ENCODE measurements at regions not wholly inside any gene's neighbourhood (a gene's known extent, or its start where the extent isn't known, plus 50 kb on each side); places are given as distances from the start of the nearest gene placed in this dataset.
"Not testable (repeated sequence)": the region's sequence is repeated elsewhere in the genome, so short reads cannot be mapped to it uniquely, and the experiment has no call there.

DNA sequence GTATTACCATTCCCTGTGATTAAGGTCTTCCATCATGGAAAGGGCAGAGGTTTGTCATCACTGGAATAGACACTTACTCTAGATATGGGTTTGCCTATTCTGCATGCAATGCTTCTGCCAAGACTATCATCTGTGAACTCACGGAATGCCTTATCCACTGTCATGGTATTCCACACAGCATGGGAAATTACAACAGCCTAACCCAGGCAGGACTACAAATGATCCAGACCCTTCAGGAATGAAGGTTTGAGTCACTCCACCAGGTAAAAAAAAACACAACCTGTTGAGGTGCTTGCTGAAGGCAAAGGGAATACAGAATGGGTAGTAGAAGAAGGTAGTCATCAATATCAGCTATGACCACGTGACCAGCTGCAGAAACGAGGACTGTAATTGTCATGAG, 89.0 kb upstream of the RANBP6 start:
- DNase-seq (ENCODE audit: low read depth) = not testable (repeated sequence)

DNA sequence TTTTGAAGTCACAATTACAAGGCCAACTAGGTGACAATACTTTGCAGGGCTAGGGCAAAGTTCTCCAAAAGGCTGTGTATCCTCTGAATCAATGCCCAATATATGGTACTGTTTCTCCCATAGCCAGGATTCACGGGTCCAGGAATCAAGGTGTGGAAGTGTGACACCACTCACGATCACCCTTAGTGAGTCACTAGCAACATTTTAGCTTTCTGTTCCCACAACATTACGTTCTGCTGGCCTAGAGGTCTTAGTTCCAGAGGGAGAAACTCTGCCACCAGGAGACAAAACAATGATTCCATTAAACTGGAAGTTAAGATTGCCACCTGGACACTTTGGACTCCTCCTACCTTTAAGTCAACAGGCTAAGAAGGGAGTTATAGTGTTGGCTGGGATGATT, 88.5 kb upstream of the RANBP6 start:
- not testable (repeated sequence) for DNase-seq (ENCODE audit: low read depth)

DNA sequence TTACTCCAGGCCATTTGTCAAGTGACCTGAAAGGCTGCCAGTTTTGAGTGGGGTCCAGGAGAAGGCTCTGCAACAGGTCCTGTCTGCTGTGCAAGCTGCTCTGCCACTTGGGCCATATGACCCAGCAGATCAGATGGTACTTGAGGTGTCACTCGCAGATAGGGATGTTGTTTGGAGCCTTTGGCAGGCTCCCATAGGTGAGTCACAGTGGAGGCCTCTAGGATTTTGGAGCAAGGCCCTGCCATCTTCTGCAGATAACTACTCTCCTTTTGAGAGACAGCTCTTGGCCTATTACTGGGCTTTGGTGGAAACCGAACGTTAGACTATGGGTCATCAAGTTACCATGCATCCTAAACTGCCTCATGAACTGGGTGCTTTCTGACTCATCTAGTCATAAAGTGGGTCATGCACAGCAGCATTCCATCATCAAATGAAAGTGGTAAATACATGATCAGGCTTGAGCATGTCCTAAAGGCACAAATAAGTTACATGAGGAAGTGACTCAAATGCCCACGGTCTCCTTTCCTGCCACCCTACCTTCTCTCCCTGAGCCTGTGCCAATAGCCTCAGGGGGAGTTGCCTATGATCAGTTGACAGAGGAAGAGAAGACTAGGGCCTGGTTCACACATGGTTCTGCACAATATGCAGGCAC, 87.0 kb upstream of the RANBP6 start:
- DNase-seq (ENCODE audit: low read depth) = not testable (repeated sequence)

DNA sequence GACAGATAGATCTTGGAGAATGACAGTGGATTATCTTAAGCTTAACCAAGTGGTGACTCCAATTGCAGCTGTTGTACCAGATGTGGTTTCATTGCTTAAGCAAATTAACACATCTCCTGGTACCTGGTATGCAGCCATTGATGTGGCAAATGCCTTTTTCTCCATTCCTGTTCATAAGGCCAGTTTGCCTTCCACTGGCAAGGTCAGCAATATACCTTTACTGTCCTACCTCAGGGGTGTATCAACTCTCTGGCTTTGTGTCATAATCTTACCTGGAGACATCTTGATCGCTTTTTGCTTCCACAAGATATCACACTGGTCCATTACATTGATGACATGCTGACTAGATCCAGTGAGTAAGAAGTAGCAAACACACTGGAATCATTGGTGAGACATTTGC, 86.3 kb upstream of the RANBP6 start:
- DNase-seq (ENCODE audit: low read depth) = not testable (repeated sequence)

DNA sequence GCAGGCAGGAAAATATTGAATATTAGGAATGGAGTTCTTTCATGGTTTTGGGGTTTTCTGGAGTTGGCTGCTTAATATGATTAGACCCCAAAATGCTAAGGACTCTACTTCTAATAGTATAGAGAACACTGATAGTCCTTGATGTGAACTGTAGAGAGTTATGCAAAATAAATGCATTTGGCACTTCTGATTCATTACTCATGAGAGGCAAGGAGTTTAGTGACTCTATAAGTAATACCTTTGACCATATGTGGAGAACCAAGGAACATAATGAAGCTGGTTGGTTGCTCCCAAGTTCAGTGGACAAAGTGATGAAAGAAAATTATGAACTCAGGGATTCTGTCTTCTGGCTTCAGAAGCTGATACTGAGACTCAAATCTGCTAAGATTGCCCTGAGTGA, 83.9 kb upstream of the RANBP6 start:
- not testable (repeated sequence) for DNase-seq (ENCODE audit: low read depth)

DNA sequence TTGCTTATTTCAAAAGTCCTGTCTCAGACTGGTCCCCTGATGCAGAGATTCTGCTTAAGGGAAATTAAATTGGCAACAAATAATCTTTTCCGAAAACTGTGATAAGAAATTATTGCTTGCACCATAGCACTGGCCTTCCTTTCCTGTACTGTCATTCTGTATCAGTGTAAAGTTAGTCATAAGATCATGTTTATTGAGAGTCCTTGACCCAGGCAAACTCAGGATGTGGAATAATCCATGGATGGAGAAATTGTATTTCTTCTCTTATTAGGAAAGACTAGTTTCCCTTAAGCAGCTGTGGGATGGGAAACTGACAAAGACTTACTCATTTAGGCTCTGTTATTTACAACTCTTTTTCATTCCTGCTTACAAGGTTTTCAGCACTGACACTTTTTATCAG, 83.0 kb upstream of the RANBP6 start:
- DNase-seq (ENCODE audit: low read depth) = no peak

DNA sequence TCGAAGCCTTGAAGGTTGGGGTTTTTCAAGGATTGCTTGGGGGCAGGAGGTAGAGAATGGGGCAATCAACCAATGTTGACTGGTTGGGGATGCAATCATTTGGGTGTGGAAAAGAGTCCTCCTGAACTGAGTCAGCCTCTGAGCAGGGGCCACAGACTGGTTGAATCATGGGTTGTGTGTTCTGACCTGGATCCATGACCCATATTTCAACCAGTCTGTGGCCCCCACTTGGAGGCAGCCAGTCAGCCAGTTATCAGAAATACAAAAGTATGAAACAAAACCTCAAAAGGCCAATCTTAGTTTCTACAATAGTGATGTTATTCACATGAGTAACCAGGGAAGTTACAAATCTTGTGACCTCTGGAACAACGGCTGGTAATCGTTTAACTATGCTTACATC, 81.4 kb upstream of the RANBP6 start:
- no peak for DNase-seq (ENCODE audit: low read depth)

DNA sequence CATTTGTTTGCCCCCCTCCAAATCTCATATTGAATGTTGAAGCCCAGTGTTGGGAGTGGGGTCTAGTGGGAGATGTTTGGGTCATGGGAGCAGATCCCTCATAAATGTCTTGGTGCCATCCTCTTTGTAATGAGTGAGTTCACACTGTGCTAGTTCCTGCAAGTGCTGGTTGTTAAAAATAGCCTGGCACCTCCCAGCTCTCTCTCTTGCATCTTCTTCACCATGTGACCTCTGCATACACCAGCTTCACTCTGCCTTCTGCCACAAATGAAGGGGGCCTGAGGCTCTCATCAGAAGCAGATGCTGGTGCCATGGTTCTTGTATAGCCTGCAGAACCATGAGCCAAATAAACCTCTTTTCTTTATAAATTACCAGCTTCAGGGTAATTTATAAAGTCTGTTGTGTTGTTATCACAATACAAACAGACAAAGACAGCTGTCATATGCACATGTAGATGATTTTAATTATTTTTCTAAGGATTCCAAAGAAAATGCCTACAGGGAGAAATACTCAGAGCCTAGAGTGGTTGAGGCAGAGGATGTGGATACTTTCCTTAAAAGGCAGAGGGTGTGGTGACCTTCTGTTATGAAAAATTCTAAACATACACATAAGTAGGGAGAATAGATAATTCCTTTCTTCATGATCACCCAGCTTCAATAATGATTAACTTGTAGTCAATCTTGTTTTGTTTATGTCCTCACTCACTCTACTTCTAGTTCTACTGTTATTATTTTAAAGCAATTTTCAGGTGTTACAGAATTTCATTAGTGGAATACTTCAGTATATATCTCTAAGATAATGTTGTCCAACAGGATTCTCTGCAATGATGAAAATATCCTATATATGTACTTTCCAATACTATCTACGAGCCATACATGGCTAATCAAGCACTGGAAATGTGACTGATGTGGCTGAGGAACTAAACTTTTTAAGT, 75.1 kb upstream of the RANBP6 start:
- DNase-seq (ENCODE audit: low read depth) = no peak

DNA sequence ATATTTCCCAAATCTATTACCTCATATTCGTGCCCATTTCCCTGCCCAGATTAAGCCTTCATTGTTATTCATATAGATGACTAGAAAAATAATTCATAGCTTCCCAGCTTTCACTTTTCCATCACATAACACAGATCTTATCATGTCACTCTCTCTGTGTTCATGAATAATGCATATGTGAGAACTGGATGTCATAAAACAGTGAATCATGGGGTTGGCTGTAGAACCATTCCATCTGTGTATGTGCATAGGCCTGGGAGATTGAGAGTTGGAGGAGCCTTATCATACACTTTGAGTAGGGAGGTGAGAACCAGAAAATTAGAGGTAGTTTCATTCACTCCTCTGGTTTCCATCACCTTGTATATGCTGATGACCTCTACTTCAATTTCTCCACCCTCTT, 73.9 kb upstream of the RANBP6 start:
- DNase-seq (ENCODE audit: low read depth) = no peak

DNA sequence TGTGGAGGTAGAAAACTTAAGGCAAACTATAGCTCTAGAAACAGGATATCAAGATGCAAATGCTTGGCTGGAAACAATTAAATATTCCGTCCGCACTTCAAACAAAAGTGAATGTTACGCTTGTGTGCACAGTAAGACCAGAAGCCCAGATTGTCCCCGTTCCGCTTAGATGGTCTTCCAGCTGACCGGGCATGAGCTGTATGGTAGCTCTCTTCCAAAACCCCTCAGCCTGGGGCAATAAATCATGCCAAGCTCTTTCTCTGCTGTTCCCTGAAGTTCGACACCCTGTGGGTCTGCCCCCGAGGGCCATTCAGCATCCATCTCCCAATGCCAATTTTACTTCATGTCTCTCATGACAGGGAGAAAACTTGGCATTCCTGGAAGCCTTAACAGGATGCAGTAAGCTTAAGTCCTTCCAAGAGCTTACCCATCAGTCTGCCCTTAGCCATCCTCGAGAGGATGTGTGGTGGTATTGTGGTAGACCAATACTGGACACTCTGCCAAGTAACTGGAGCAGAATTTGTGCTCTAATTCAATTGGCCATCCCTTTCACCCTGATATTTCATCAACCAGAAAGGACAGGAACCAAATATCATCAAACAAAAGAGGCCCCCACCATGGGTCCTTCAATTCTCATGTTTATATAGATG, 70.7 kb upstream of the RANBP6 start:
- no peak for DNase-seq (ENCODE audit: low read depth)

DNA sequence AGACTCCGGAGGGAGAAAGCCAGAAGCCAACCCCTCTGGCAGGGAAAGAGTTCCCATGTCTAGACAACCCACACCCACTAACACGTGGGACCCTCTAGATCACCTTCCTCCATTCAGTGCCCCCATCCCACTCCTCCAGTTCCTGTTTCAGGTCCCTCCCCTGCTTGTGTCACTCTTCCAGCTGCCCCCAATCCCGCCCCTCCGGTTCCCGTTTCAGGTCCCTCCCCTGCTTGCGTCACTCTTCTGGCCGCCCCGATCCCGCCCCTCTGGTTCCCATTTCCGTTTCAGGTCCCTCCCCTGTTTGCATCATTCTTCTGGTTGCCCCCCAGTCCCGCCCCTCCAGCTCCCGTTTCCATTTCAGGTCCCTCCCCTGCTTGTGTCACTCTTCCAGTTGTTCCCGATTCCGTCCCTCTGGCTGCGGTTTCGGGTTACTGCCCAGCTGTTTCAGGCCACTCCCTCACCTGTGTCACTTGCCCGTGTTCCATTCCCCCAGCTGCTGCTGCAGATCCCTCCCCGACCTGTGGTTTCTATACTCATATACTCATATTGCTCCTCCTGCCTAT, 64.8 kb upstream of the RANBP6 start:
- DNase-seq (ENCODE audit: low read depth) = peak; percentile 48

DNA sequence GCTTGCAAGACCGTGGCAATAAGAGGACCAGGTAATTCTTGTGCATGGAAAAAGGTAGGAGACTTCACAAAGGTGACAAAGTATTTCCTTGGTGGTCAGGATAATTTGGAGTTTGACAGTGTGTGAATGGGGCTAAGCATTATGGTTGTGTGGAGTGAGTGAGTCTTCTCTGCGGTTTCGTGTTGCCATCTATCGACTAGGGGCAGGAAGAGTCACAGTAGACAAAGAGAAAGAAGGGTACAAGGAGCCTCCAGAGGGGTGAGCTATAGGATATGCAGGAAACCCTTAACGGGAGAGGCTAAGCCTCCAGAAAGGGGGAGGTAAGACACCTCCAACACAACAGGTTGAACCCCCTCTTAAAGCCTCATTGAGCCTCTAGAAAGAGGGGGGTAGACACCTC, 64.0 kb upstream of the RANBP6 start:
- DNase-seq (ENCODE audit: low read depth) = no peak

DNA sequence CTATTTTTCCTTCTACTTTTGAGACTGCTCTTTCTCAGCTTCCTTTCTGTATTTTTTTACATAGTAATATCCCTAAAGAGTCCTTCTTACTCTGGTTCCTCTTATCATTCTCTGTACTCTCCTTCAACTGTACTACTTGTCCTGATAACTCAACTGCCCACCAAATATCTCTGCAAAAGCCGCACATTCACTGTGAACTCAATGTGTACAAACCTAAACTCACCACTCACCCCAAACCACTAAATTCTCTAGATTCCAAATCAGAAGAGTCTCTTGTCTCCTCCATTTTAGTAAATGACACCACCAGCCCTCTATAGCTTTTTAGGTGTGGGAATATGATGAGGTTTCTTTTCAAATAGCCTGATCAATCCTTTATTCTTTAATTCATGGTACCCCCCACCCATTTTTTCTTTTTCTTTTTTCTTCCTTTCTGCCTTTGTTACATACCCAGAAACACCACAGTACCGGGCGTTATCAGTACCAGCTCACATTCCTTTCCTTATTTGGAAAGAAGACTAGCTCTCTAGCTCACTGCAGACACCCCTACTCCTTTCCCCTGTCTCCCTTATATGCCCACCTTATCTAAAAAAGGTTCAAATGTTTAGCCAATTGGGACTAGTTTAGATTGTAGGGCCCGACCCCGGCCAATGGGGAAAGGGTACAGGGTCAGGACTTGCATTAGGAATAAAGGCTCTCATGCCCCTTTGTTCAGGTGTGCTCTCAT, 63.1 kb upstream of the RANBP6 start:
- DNase-seq (ENCODE audit: low read depth) = no peak

DNA sequence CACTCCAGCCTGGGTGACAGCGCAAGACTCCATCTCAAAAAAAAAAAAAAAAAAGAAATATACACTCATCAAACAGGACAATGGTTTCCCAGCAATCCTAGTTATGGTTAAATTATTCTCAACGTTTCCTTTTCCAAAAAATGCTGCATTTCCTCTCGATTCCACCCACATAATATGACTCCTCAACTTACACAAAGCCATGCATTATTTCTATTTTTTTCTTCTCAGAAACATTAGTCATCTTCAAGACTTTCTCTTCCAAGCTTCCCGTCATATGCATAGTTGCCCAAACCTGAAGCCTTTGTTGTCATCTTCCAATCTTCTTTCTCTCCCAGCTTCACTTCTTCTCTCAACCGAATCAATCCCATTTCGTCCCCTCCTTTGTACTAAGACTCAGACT, 61.4 kb upstream of the RANBP6 start:
- no peak for DNase-seq (ENCODE audit: low read depth)

DNA sequence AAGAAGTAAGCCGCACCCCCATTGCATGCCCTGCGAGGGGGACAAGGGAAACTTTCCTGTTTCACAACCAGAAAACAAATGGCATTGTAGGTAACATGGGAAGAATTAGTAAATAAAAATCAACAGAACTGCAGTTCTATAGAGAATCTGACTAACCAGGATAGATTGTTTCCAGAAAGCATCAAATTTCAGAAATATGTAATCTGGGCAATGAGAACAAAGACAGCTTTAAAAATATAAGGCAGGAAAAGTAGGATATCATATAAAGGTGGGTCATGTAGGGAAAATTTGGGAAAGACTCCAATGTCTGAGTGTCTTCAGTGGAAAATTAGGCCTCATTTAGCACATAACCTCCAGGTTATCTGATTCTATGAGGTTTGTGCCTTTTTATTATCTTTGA, 58.3 kb upstream of the RANBP6 start:
- DNase-seq (ENCODE audit: low read depth) = no peak

DNA sequence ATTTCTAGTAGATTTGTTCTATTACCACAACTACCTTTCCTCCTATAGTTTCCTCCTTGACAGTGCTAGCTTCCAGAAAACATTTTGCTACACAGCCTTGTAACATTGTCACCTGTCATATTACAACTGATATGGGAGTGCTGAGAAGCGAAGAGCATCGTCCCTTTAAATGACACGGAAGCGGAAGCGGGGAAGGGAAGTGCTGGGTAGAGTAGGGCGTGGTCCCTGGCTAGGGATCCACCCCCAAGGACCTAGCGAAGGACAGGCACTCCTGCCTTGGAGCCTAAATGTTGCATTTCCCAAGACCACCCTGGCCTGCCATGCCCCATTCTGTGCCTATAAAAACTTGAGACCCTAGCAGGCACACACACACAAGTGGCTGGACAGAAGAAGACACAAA, 57.4 kb upstream of the RANBP6 start:
- DNase-seq (ENCODE audit: low read depth) = no peak

DNA sequence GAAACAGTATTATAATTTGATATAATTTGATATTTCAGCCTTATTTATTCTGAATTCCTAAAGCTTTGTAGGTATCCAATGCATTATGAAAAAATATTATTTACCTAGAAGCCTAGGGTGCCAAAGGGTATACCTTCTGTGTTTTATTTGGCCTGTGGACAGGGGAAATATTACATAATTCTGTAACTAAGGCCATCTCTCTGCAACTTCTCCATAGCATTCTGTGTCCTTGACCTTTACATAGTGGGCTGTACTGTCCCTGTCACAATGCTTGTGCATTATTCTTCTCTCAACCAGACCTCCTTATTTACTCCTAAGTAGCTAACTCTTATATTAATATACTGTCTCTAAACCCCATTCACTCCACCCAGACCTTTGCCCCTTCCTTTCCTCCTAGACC, 57.0 kb upstream of the RANBP6 start:
- DNase-seq (ENCODE audit: low read depth) = no peak

DNA sequence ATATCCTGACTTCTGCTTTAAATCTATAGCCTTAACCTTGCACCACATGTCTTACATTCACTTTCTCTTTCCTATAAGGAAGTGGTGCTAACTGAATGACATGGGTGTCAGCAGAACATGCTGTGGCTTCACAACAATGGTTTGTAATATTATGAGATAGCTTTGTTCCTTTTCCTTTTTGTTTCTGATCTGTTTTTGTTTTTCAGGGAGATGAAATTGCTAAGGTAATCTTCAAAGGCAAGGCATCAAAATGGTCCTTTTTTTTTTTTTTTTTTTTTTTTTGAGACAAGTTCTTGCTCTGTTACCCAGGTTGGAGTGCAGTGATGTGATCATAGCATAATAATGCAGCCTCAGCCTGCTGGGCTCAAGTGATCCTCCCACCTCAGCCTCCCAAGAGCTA, 53.6 kb upstream of the RANBP6 start:
- no peak for DNase-seq (ENCODE audit: low read depth)

DNA sequence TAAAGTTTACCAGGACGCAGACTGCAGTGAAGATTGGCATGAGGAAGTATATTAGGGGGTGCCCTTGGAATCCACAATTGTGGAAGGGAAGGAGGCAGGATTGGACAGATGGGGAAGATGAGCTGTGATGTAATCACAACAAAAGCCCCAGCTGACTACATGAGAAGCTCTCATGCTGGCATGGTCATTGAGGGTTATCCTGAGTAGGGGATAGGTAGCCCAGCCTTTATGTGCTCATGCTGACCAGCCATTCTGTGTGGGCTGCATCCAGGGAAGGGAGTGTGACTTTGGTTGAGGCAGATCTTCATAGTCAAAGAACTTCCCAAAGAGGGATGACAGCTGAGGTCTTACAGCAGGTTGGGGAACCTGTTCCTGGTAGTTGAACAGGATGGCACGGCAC, 52.0 kb upstream of the RANBP6 start:
- DNase-seq (ENCODE audit: low read depth) = no peak
